ENCODE measurements at regions not wholly inside any gene's neighbourhood (a gene's known extent, or its start where the extent isn't known, plus 50 kb on each side); places are given as distances from the start of the nearest gene placed in this dataset.

DNA sequence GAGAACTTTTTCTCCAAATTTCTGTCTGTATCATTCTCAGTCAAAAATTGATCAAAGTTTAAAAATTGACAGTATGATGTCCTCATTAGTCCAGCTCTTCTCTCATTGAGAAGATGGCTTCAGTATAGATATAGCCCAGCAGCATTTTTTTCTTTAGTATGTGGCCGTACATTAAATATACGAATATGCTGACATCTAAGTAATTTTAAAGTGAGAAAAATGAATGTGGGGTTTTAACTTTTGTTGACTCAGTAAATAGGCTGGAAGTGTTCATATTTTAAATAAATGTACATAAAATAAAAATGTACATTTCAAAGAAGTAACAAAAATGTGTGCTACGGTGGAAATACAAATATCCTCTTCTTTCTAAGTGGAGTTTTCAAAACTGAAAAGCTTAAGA lies 123.5 kb upstream of the PKN2 start:
- no peaks in the 10 kb centered on the region for H3K4me1 ChIP-seq

GRCh38 chr1:88562991-88563390 lies 121.1 kb upstream of the PKN2 start:
- Histone ChIP-seq H3K27me3 (no peaks in the 10 kb centered on the region), H3K9me3 (no peaks in the 10 kb centered on the region), H3K4me3 (no peak overlapping the region), H3K4me1 (no peaks in the 10 kb centered on the region), H3K36me3 (replicated peaks in 1 of 2; ENCODE audit: insufficient read depth in 1 of 2, low read depth in 2 of 2) (no peaks in the 10 kb centered on the region), H3K27ac (no peak overlapping the region)
- intact Hi-C loops (cut with DNase I), result no loop called here
- 47 to 50% methylated on average over 3 of the region's 3 CpGs for WGBS, 2 donors
- no peak for ATAC-seq
- TF ChIP-seq POLR2A (IDR thresholded peaks at IDR 0.05), result no peak
- TF ChIP-seq, protein P1, sequence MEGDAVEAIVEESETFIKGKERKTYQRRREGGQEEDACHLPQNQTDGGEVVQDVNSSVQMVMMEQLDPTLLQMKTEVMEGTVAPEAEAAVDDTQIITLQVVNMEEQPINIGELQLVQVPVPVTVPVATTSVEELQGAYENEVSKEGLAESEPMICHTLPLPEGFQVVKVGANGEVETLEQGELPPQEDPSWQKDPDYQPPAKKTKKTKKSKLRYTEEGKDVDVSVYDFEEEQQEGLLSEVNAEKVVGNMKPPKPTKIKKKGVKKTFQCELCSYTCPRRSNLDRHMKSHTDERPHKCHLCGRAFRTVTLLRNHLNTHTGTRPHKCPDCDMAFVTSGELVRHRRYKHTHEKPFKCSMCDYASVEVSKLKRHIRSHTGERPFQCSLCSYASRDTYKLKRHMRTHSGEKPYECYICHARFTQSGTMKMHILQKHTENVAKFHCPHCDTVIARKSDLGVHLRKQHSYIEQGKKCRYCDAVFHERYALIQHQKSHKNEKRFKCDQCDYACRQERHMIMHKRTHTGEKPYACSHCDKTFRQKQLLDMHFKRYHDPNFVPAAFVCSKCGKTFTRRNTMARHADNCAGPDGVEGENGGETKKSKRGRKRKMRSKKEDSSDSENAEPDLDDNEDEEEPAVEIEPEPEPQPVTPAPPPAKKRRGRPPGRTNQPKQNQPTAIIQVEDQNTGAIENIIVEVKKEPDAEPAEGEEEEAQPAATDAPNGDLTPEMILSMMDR (IDR thresholded peaks at IDR 0.05), result no peak
- DNase-seq, result no peak

More for the DNA sequence above, 123.5 kb upstream of the PKN2 start:
- H3K36me3 ChIP-seq (replicated peaks in 1 of 2; ENCODE audit: insufficient read depth in 1 of 2, low read depth in 2 of 2), result no peaks in the 10 kb centered on the region
- 65 to 75% methylated on average over 3 of the region's 3 CpGs for whole genome bisulfite sequencing, 2 donors
- H3K4me3 ChIP-seq, result no peak overlapping the region
- no peak for DNase-seq
- intact Hi-C loops (cut with DNase I), result no loop called here
- H3K27me3 ChIP-seq, result no peaks in the 10 kb centered on the region
- ATAC-seq, result no peak
- H3K9me3 ChIP-seq, result no peaks in the 10 kb centered on the region
- TF ChIP-seq POLR2A (IDR thresholded peaks at IDR 0.05), result no peak
- TF ChIP-seq, protein P1 (IDR thresholded peaks at IDR 0.05), result no peak
- H3K27ac ChIP-seq, result no peak overlapping the region

DNA sequence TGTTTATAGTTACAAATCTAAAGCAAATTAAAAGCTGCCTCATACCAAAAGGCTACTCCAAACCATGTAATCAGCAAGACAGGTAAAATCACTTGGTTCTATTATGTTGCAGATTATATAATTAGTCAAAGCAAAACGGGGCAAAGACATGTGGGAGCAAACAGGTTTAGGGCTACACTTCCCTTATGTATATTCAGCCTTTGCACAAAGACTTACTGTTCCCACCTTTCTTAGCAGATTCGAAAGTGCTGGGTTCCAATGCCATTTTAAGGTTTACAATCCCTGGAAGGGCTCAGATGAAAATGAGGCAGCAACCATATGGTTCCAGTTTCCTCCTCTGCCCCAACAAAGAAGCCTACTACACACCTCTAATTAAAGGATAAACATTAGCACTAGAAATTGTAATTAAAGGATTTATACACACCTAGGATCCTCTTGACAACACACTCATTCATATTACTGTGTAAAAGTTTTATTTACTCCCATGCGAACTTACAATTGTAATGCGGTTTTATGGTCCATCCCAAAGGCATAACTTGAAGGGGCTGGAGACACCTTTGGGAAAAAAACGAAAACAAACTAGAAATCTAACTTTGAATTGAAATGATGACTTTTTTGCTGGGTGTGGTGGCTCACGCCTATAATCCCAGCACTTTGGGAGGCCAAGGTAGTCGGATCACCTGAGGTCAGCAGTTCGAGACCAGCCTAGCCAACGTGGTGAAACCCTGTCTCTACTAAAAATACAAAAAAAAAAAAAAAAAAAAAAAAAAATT lies 117.3 kb upstream of the PKN2 start:
- no peak for ATAC-seq
- DNase-seq, result no peak
- Histone ChIP-seq H3K4me3 (no peak overlapping the region), H3K27ac (no peak overlapping the region), H3K36me3 (replicated peaks in 1 of 2; ENCODE audit: insufficient read depth in 1 of 2, low read depth in 2 of 2) (no peaks in the 10 kb centered on the region), H3K4me1 (no peaks in the 10 kb centered on the region), H3K9me3 (no peaks in the 10 kb centered on the region), H3K27me3 (no peaks in the 10 kb centered on the region)
- no peak for TF ChIP-seq POLR2A (IDR thresholded peaks at IDR 0.05)
- TF ChIP-seq, protein P1 (IDR thresholded peaks at IDR 0.05), result no peak
- 68 to 69% methylated on average over 9 of the region's 9 CpGs for WGBS, 2 donors
- intact Hi-C loops (cut with DNase I), result no loop called here

DNA sequence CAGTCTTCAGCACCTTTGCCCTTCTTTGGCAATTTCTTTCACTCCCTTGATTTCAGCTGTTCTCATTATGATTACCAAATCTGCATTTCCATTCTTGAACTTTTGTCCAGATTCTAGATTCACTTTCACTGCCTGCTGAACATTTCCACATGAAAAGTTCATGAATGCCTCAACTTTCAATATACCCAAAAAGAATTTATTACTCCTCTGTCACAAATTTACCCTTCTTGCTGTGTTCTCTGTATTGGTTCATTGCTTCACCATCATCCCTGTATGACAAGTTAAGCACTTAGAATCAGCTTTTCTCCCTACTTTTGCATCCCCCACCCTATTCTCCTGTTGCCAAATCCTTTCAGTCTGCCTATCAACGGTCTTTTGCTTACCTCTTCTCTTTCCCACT lies 112.6 kb upstream of the PKN2 start:
- Histone ChIP-seq H3K9me3 (no peaks in the 10 kb centered on the region), H3K36me3 (replicated peaks in 1 of 2; ENCODE audit: insufficient read depth in 1 of 2, low read depth in 2 of 2) (no peaks in the 10 kb centered on the region), H3K27me3 (no peaks in the 10 kb centered on the region), H3K27ac (no peak overlapping the region), H3K4me1 (no peaks in the 10 kb centered on the region), H3K4me3 (no peak overlapping the region)
- intact Hi-C loops (cut with DNase I), result no loop called here
- TF ChIP-seq POLR2A (IDR thresholded peaks at IDR 0.05), result no peak
- TF ChIP-seq, protein P1 (IDR thresholded peaks at IDR 0.05), result no peak
- ATAC-seq, result no peak
- 58% methylated on average over 1 of the region's 1 CpG for WGBS, 2 donors
- DNase-seq, result no peak

- intact Hi-C loops (cut with DNase I), result no loop called here
- DNase-seq (no peak), ATAC-seq (no peak)
- Histone ChIP-seq H3K9me3 (no peaks in the 10 kb centered on the region), H3K36me3 (replicated peaks in 1 of 2; ENCODE audit: insufficient read depth in 1 of 2, low read depth in 2 of 2) (no peaks in the 10 kb centered on the region), H3K27ac (no peak overlapping the region), H3K4me3 (no peak overlapping the region), H3K27me3 (no peaks in the 10 kb centered on the region), H3K4me1 (no peaks in the 10 kb centered on the region)
- TF ChIP-seq POLR2A (IDR thresholded peaks at IDR 0.05), result no peak
- TF ChIP-seq, protein P1 (IDR thresholded peaks at IDR 0.05), result no peak
- WGBS, 2 donors, result 66 to 75% methylated on average over 3 of the region's 3 CpGs
Measured at GRCh38 chr1:88579598-88579997, 104.5 kb upstream of the PKN2 start.

Measured in body of pancreas (tissue), 4 donors.